ENCODE measurements at regions not wholly inside any gene's neighbourhood (a gene's known extent, or its start where the extent isn't known, plus 50 kb on each side); places are given as distances from the start of the nearest gene placed in this dataset.
A peak's percentile ranks its signal among the peaks of the same experiment; 100 is the strongest.

DNA sequence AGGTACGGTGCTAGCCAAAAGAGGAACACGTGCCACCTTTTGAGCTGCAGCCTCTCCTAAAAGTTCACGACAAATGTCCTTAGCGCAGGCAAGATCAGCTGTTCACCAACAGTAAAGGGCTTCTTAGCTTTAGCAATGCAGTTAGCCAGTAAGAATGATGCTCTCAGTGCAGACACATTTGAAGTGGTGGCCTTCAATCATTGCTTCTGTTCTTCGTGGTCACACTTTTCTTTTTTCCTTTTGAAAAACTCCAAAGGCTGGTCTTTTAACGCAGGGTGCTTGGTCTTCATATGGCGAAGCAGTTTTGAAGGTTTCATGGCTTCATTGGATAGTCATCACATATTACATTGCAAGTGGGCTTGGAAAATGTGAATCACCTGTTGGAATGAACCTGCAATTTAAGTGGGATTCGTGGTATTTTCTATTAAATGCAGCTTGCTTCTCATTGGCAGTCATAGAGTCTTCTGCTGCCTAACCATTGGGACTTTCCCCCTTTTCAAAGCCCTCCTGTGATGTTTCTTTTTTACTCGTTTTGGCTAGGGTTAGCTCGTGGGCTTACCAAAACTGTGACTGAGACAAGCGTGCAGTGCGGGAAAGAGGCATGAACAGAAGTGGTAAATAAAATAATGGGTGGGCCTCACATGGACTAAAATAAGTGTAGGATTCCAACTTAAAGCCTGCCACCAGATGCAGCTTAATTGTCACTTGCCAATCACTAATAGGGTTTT lies 100.9 kb downstream of the MRPL36 start:
- Histone ChIP-seq H3K79me2 (ENCODE audit: low read length) (no peaks in the 10 kb centered on the region), H3K9ac (ENCODE audit: low read length) (no peak overlapping the region), H2AFZ (ENCODE audit: low read length) (no peak overlapping the region), H4K20me1 (ENCODE audit: insufficient read depth, low read depth, low read length) (no peaks in the 10 kb centered on the region), H3K36me3 (ENCODE audit: insufficient read depth, low read length) (no peaks in the 10 kb centered on the region), H3K9me3 (ENCODE audit: low read length) (no peaks in the 10 kb centered on the region), H3K27me3 (ENCODE audit: low read length) (no peaks in the 10 kb centered on the region), H3K9me2 (replicated peaks; ENCODE audit: insufficient read depth, low read length) (no peaks in the 10 kb centered on the region), H3K4me2 (ENCODE audit: low read depth, low read length, poor library complexity, severe bottlenecking) (no peak overlapping the region), H3K4me1 (ENCODE audit: low read length) (no peaks in the 10 kb centered on the region), H3K4me3 (ENCODE audit: low read length) (no peak overlapping the region), H3K27ac (ENCODE audit: low read length) (no peak overlapping the region)
- no peak for DNase-seq

DNA sequence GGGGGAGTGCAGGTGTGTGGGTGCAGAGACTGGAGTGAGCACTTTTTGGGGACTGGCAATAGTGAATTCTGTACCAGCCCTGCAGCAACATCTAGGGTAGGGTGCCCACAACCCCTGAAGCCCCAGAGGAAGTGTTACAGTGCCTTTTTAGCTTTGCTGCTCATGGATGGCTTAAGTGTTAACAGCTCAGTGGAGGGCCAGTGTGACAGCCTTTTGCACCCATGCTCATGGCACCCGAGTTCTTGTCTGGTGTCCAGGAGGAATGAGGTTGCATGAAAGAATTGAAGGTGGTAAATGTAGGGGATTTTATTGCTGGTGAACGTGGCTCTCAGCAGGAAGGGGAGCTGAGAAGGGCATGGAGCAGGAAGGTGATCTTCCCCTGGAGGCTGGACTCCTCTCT lies 107.3 kb downstream of the MRPL36 start:
- no peak overlapping the region for H3K9ac ChIP-seq (ENCODE audit: low read length)
- no peaks in the 10 kb centered on the region for H3K36me3 ChIP-seq (ENCODE audit: insufficient read depth, low read length)
- no peak overlapping the region for H3K27ac ChIP-seq (ENCODE audit: low read length)
- no peaks in the 10 kb centered on the region for H3K79me2 ChIP-seq (ENCODE audit: low read length)
- H3K9me3 ChIP-seq (ENCODE audit: low read length) = no peaks in the 10 kb centered on the region
- H2AFZ ChIP-seq (ENCODE audit: low read length) = no peak overlapping the region
- H3K9me2 ChIP-seq (replicated peaks; ENCODE audit: insufficient read depth, low read length) = no peaks in the 10 kb centered on the region
- no peak for DNase-seq
- no peak overlapping the region for H3K4me2 ChIP-seq (ENCODE audit: low read depth, low read length, poor library complexity, severe bottlenecking)
- no peak overlapping the region for H3K4me3 ChIP-seq (ENCODE audit: low read length)
- no peaks in the 10 kb centered on the region for H3K27me3 ChIP-seq (ENCODE audit: low read length)
- H3K4me1 ChIP-seq (ENCODE audit: low read length) = no peaks in the 10 kb centered on the region
- no peaks in the 10 kb centered on the region for H4K20me1 ChIP-seq (ENCODE audit: insufficient read depth, low read depth, low read length)

DNA sequence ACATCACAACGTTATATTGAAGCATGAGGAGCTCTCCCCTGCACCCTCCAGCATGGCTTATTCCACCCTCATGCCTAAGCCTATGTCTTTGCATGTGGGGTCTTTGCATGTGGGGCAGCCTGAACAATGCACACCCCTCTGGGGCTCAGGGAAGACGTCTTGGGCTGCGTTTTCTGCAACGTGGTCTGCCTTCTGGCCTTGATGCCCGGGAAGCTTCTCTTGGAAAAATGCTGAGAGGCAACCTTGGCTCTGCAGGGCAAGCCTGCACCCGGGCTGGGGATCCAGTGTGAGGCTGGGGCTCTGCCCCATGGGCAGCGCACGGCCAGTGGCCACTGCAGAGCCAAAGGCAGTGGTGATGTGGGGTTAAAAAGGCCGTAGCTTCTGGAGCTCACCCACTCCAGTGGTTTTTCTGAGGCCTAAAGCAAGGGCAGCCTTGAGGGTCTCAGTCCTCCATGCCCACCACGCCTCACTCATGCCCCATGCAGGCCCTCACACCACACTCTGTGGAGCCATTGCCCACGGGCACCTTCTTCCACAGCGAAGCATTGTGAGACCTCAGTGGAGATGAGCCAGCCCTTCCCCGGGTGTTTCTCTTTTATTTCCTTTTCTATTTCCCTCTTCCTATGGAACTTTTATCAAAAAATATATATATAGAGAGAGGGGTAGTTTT lies 112.2 kb downstream of the MRPL36 start:
- Histone ChIP-seq H3K9me3 (ENCODE audit: low read length) (no peaks in the 10 kb centered on the region), H4K20me1 (ENCODE audit: insufficient read depth, low read depth, low read length) (no peaks in the 10 kb centered on the region)

DNA sequence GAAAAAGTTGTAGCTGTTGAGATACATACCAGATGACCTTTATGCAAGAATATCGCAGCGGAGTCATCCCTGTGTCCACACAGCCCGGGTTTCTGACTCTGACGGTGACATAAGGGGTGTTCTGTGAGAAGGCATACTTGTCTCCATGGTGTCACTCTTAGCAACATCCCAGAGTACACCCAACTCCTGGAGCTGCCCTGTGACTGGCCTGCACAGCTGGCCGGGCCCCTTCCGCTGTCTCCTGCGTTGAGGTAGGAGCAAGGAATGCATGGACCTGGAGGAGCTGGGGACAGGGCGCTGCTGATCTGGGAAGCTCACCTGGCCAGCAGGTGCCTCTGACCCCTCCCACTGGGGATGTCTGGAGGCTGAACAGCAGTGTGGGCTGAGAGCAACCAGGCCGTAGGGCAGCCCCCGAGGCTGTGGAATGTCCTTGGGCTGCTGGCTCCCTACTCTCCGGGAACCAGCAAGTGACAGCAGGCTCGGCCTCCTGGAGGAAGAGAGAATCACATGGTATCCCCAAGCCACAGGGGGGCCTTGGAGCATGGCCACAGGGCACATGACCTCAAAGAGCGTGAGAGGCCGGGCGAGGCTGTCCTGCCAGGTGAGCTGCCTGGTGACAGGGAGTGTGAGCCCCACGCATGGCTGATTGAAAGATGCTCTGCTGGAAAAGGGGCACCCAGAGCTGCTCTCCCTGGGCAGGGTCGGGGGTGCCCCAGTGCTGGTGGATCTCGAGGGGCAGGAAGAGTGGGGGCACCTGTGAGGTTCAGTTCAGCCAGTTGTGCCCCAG lies 113.4 kb downstream of the MRPL36 start:
- Histone ChIP-seq H2AFZ (ENCODE audit: low read length) (no peak overlapping the region), H3K27ac (ENCODE audit: low read length) (no peak overlapping the region), H3K4me1 (ENCODE audit: low read length) (peaks cover 7% of the 10 kb centered on the region), H3K79me2 (ENCODE audit: low read length) (no peaks in the 10 kb centered on the region), H3K9ac (ENCODE audit: low read length) (no peak overlapping the region), H3K36me3 (ENCODE audit: insufficient read depth, low read length) (no peaks in the 10 kb centered on the region), H3K4me3 (ENCODE audit: low read length) (no peak overlapping the region), H3K9me2 (replicated peaks; ENCODE audit: insufficient read depth, low read length) (no peaks in the 10 kb centered on the region), H3K4me2 (ENCODE audit: low read depth, low read length, poor library complexity, severe bottlenecking) (no peak overlapping the region), H3K27me3 (ENCODE audit: low read length) (0 out of 2 replicates have a peak, but pooled peaks cover 3% of the 10 kb centered on the region), H3K9me3 (ENCODE audit: low read length) (no peaks in the 10 kb centered on the region), H4K20me1 (ENCODE audit: insufficient read depth, low read depth, low read length) (no peaks in the 10 kb centered on the region)
- DNase-seq = no peak

More for the DNA sequence above, 112.2 kb downstream of the MRPL36 start:
- no peaks in the 10 kb centered on the region for H3K9me2 ChIP-seq (replicated peaks; ENCODE audit: insufficient read depth, low read length)
- H3K4me2 ChIP-seq (ENCODE audit: low read depth, low read length, poor library complexity, severe bottlenecking) = no peak overlapping the region
- no peak overlapping the region for H3K4me3 ChIP-seq (ENCODE audit: low read length)
- no peak overlapping the region for H2AFZ ChIP-seq (ENCODE audit: low read length)
- peaks cover 7% of the 10 kb centered on the region for H3K4me1 ChIP-seq (ENCODE audit: low read length)
- no peaks in the 10 kb centered on the region for H3K36me3 ChIP-seq (ENCODE audit: insufficient read depth, low read length)
- 0 out of 2 replicates have a peak, but pooled peaks cover 3% of the 10 kb centered on the region for H3K27me3 ChIP-seq (ENCODE audit: low read length)
- no peak overlapping the region for H3K9ac ChIP-seq (ENCODE audit: low read length)
- DNase-seq = no peak
- H3K79me2 ChIP-seq (ENCODE audit: low read length) = no peaks in the 10 kb centered on the region
- H3K27ac ChIP-seq (ENCODE audit: low read length) = no peak overlapping the region

DNA sequence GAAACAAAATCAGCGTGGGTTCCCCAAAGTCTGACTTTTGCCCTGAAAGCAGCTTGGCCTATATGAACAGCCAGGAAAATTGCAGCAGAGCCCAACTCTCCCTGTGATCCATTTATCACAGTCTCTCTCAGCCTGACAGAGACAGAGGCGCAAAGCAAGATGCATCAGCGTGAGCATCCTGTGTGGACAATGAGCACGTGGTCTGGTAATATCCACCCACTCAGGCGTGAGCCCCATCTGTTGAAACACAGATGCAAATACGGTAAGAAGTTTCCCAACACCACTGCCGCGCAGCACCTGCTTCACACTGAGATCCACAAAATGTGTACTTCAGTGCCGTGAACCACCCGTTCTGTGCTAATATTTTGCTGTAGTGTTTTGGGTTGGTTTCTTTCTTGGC lies 114.6 kb downstream of the MRPL36 start:
- H3K9me2 ChIP-seq (replicated peaks; ENCODE audit: insufficient read depth, low read length) = no peaks in the 10 kb centered on the region

DNA sequence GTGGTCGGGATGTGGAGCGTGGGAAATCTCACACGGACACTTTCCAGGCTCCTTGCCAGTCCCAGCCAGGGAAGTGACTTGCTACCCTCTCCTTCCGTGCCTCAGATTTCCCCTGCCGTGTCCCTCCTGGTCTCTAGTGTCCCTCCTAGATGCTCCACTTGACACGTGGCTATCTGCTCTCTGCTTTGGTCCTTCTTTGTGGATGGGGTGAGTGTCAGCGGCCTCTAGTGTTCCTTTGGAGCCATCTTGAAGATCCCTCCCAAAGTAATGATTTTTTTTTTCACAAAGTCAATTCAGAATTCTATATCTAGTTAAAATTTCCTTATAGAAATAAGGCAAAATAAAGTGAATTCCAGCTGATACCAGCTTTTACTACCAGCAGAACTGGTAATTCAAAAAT lies 117.7 kb downstream of the MRPL36 start:
- Histone ChIP-seq H3K27ac (ENCODE audit: low read length) (no peak overlapping the region), H3K4me3 (ENCODE audit: low read length) (no peak overlapping the region), H3K9me3 (ENCODE audit: low read length) (0 out of 2 replicates have a peak, but pooled peaks cover 4% of the 10 kb centered on the region), H3K27me3 (ENCODE audit: low read length) (peaks cover 3% of the 10 kb centered on the region; the same call in 1 of the 2 replicates), H2AFZ (ENCODE audit: low read length) (no peak overlapping the region), H3K4me2 (ENCODE audit: low read depth, low read length, poor library complexity, severe bottlenecking) (no peak overlapping the region), H3K36me3 (ENCODE audit: insufficient read depth, low read length) (no peaks in the 10 kb centered on the region), H3K9me2 (replicated peaks; ENCODE audit: insufficient read depth, low read length) (no peaks in the 10 kb centered on the region), H4K20me1 (ENCODE audit: insufficient read depth, low read depth, low read length) (no peaks in the 10 kb centered on the region), H3K9ac (ENCODE audit: low read length) (no peak overlapping the region), H3K4me1 (ENCODE audit: low read length) (peaks cover 7% of the 10 kb centered on the region), H3K79me2 (ENCODE audit: low read length) (no peaks in the 10 kb centered on the region)
- no peak for DNase-seq

More for the DNA sequence above, 114.6 kb downstream of the MRPL36 start:
- no peak overlapping the region for H3K27ac ChIP-seq (ENCODE audit: low read length)
- H3K4me2 ChIP-seq (ENCODE audit: low read depth, low read length, poor library complexity, severe bottlenecking) = peak overlapping the region; percentile 17
- no peaks in the 10 kb centered on the region for H4K20me1 ChIP-seq (ENCODE audit: insufficient read depth, low read depth, low read length)
- no peaks in the 10 kb centered on the region for H3K36me3 ChIP-seq (ENCODE audit: insufficient read depth, low read length)
- no peak overlapping the region for H3K9ac ChIP-seq (ENCODE audit: low read length)
- no peaks in the 10 kb centered on the region for H3K79me2 ChIP-seq (ENCODE audit: low read length)
- peaks cover 7% of the 10 kb centered on the region for H3K4me1 ChIP-seq (ENCODE audit: low read length)
- H3K9me3 ChIP-seq (ENCODE audit: low read length) = no peaks in the 10 kb centered on the region
- peak overlapping the region; percentile 45; the same call in 1 of the 2 replicates for H2AFZ ChIP-seq (ENCODE audit: low read length)
- no peak overlapping the region for H3K4me3 ChIP-seq (ENCODE audit: low read length)
- peaks cover 3% of the 10 kb centered on the region; the same call in 1 of the 2 replicates for H3K27me3 ChIP-seq (ENCODE audit: low read length)
- DNase-seq = peak; percentile 50

DNA sequence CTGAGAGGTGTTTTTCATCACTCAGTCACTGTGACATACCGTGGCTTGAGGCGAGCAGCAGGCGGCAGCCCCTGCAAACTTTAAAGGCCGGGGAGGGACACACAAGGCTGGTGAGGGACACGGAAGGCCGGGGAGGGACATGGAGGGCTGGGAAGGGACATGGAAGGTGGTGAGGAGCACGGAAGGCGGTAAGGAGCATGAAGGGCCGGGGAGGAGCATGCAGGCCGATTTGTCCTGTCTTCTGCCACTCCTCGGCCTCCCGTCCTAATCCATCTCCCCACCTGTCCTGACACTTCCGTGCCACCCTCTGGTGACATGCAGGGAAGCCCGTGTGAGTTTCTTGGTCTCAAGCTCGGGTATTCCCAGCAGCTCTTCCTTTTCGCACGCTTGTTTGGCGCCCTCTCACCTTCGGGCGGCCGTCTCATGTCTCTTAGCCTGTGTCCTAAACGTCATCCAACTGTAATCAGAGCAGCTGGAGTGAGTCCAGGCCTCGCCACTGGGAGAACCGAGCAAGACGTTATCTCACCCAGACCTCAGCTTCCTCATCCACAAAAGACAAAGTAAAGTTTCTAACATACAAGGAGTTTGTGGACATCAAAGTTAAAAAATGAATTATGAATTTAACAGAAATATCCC lies 126.5 kb downstream of the MRPL36 start:
- Histone ChIP-seq H3K79me2 (ENCODE audit: low read length) (no peaks in the 10 kb centered on the region), H4K20me1 (ENCODE audit: insufficient read depth, low read depth, low read length) (no peaks in the 10 kb centered on the region), H2AFZ (ENCODE audit: low read length) (no peak overlapping the region), H3K9me2 (replicated peaks; ENCODE audit: insufficient read depth, low read length) (no peaks in the 10 kb centered on the region), H3K9me3 (ENCODE audit: low read length) (no peaks in the 10 kb centered on the region), H3K27ac (ENCODE audit: low read length) (no peak overlapping the region), H3K9ac (ENCODE audit: low read length) (no peak overlapping the region), H3K4me3 (ENCODE audit: low read length) (no peak overlapping the region), H3K4me1 (ENCODE audit: low read length) (no peaks in the 10 kb centered on the region), H3K27me3 (ENCODE audit: low read length) (no peaks in the 10 kb centered on the region), H3K4me2 (ENCODE audit: low read depth, low read length, poor library complexity, severe bottlenecking) (no peak overlapping the region), H3K36me3 (ENCODE audit: insufficient read depth, low read length) (no peaks in the 10 kb centered on the region)
- no peak for DNase-seq

DNA sequence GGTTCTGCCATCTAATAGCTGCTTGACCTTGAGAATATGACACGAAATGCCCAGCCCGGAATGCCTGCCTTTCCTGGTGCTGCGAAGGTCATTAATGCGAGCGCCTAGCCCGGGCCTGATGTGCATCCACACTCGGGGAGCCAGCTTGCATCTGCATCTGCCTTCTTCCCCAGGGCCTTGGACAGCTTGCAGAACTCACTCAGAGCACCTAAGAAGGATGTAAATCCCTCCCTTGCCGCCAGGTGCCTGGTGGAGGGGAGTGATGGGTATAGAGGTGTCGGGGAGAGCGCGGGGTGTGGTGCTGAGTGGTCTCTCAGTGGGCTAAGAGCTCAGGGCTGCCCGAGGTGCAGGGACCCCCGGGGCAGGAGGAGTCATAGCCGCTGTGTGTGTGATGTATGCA lies 127.2 kb downstream of the MRPL36 start:
- no peaks in the 10 kb centered on the region for H3K36me3 ChIP-seq (ENCODE audit: insufficient read depth, low read length)
- no peaks in the 10 kb centered on the region for H3K27me3 ChIP-seq (ENCODE audit: low read length)
- H3K4me1 ChIP-seq (ENCODE audit: low read length) = no peaks in the 10 kb centered on the region
- H3K27ac ChIP-seq (ENCODE audit: low read length) = no peak overlapping the region
- no peaks in the 10 kb centered on the region for H3K9me2 ChIP-seq (replicated peaks; ENCODE audit: insufficient read depth, low read length)
- no peak overlapping the region for H3K4me2 ChIP-seq (ENCODE audit: low read depth, low read length, poor library complexity, severe bottlenecking)
- H3K9me3 ChIP-seq (ENCODE audit: low read length) = no peaks in the 10 kb centered on the region
- no peak for DNase-seq
- H3K9ac ChIP-seq (ENCODE audit: low read length) = no peak overlapping the region
- H4K20me1 ChIP-seq (ENCODE audit: insufficient read depth, low read depth, low read length) = no peaks in the 10 kb centered on the region
- H2AFZ ChIP-seq (ENCODE audit: low read length) = no peak overlapping the region
- H3K79me2 ChIP-seq (ENCODE audit: low read length) = no peaks in the 10 kb centered on the region
- H3K4me3 ChIP-seq (ENCODE audit: low read length) = no peak overlapping the region

All from Karpas-422 (cell line).